NT2/D1 (cell line): ENCODE measurements at regions not wholly inside any gene's neighbourhood (a gene's known extent, or its start where the extent isn't known, plus 50 kb on each side); places are given as distances from the start of the nearest gene placed in this dataset.

ENCODE experiments used
- DNase-seq: peaks from one replicate; pipeline ENCODE4 v3.0.0-alpha.2; 2011; ENCODE audit warnings: low read depth, low spot score
- H3K27me3 ChIP-seq: 2 replicates; pipeline ENCODE4 v1.6.0; 2011; ENCODE audit warnings: mild to moderate bottlenecking; ENCODE audit not compliant: insufficient read length, insufficient read depth
- H3K36me3 ChIP-seq: 2 replicates; pipeline ENCODE4 v1.6.1; 2011; ENCODE audit warnings: mild to moderate bottlenecking, low read length, mixed read lengths; ENCODE audit not compliant: insufficient read depth, insufficient read length
- H3K4me1 ChIP-seq: 2 replicates; pipeline ENCODE4 v1.5.1; 2011; ENCODE audit not compliant: insufficient read depth, insufficient read length
- H3K4me3 ChIP-seq: 2 replicates; pipeline ENCODE4 v1.5.1; 2011; ENCODE audit warnings: low read depth; ENCODE audit not compliant: insufficient read length
- H3K9ac ChIP-seq: 2 replicates; pipeline ENCODE4 v1.6.0; 2011; ENCODE audit warnings: low read depth; ENCODE audit not compliant: insufficient read length
- H3K9me3 ChIP-seq: 2 replicates; pipeline ENCODE4 v1.5.1; 2011; ENCODE audit warnings: mild to moderate bottlenecking, low read length; ENCODE audit not compliant: insufficient read depth
- SUZ12 ChIP-seq: IDR thresholded peaks from 2 replicates; pipeline ENCODE4 v1.6.1; 2011; ENCODE audit not compliant: insufficient read length, insufficient read depth; ENCODE audit errors: extremely low read depth
- YY1 ChIP-seq: IDR thresholded peaks from 2 replicates; pipeline ENCODE4 v1.6.1; 2011; ENCODE audit not compliant: insufficient read length, insufficient read depth
- ZNF274 ChIP-seq: IDR thresholded peaks from 2 replicates; pipeline ENCODE4 v1.6.1; 2011; ENCODE audit warnings: mild to moderate bottlenecking, low read depth, low read length

DNA sequence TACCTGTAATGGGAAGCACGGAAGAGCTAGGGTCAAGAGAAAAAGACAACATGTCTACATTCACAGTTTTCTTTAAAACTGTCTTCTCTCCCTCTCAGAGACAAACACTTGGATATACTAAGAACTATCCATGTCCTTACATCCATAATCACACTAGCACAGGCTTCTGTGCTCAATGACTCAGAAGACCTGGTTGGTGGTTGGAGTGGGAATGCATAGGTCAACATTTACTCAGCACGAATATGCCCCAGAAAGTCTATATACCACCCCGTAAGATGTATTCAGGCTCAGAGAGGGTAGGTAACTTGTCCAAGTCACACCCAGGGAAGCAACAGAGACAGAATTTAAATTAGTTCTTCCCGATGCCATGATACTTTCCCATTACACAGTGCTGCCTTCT is 891.1 kb downstream of the TUSC7 start:
- Histone ChIP-seq H3K4me1 (no peaks in the 10 kb centered on the region), H3K9ac (no peak overlapping the region)

GRCh38 chr3:117602058-117602644 is 892.6 kb downstream of the TUSC7 start:
- H3K27me3 ChIP-seq, result no peaks in the 10 kb centered on the region
- no peak overlapping the region for H3K9ac ChIP-seq
- no peaks in the 10 kb centered on the region for H3K36me3 ChIP-seq
- H3K9me3 ChIP-seq, result no peaks in the 10 kb centered on the region
- TF ChIP-seq SUZ12 (no peak), YY1 (no peak), ZNF274 (no peak)
- H3K4me3 ChIP-seq, result no peak overlapping the region
- H3K4me1 ChIP-seq, result no peaks in the 10 kb centered on the region
- DNase-seq, result no peak

More for the DNA sequence above, 891.1 kb downstream of the TUSC7 start:
- DNase-seq, result no peak
- H3K4me3 ChIP-seq, result no peak overlapping the region
- TF ChIP-seq ZNF274 (no peak), YY1 (no peak), SUZ12 (no peak)
- H3K9me3 ChIP-seq, result no peaks in the 10 kb centered on the region
- no peaks in the 10 kb centered on the region for H3K27me3 ChIP-seq
- H3K36me3 ChIP-seq, result no peaks in the 10 kb centered on the region

DNA sequence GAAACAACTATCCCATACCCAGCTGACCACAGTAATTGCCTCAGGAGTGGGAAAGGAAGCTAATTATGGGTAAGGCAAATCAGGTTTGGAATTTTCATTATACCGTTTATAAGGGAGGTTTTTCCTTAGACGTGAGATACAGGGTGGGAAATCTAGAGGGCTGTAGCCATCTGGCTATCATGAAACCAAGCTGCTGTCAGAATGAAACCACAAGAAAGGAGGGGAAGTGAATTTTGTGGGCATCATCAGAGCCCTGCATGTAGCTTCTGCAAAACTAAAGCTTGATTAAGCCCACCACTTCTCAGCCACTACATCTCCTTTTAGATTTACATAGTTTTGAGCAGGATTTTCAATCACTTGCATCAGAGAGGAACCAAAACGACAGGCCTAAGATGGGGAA is 893.5 kb downstream of the TUSC7 start:
- no peak overlapping the region for H3K9ac ChIP-seq
- no peaks in the 10 kb centered on the region for H3K27me3 ChIP-seq
- no peaks in the 10 kb centered on the region for H3K4me1 ChIP-seq
- TF ChIP-seq SUZ12, result no peak
- no peak for TF ChIP-seq ZNF274
- no peak for TF ChIP-seq YY1
- no peaks in the 10 kb centered on the region for H3K9me3 ChIP-seq
- no peaks in the 10 kb centered on the region for H3K36me3 ChIP-seq
- H3K4me3 ChIP-seq, result no peak overlapping the region
- DNase-seq, result no peak

DNA sequence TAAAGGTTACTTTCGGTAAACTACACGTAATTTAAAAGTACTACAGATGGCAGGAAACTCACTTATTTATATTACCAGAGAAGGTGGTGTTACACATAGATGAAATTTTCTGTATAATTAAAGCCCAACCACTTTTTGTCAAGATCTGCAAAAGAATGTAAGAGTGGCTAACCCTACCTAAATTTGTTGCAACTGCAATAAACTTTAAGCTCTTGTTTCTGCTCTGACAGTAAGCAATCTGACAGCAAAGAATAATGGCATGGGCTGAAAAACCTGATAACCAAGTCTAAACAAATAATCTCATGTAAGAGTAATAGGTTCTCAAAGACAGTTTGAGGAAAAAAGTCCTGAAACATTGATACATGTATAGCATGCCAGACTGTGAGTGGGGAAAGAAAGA is 897.3 kb downstream of the TUSC7 start:
- peaks cover 6% of the 10 kb centered on the region; the same call in 1 of the 2 replicates for H3K9me3 ChIP-seq
- no peaks in the 10 kb centered on the region for H3K4me1 ChIP-seq
- H3K4me3 ChIP-seq, result no peak overlapping the region
- no peaks in the 10 kb centered on the region for H3K27me3 ChIP-seq
- H3K36me3 ChIP-seq, result no peaks in the 10 kb centered on the region
- TF ChIP-seq SUZ12 (no peak), YY1 (no peak), ZNF274 (no peak)
- H3K9ac ChIP-seq, result no peak overlapping the region
- no peak for DNase-seq

- H3K27me3 ChIP-seq, result no peaks in the 10 kb centered on the region
- TF ChIP-seq YY1 (no peak), ZNF274 (no peak), SUZ12 (no peak)
- H3K4me3 ChIP-seq, result no peak overlapping the region
- no peaks in the 10 kb centered on the region for H3K4me1 ChIP-seq
- H3K9ac ChIP-seq, result no peak overlapping the region
- peaks cover 6% of the 10 kb centered on the region; the same call in 1 of the 2 replicates for H3K9me3 ChIP-seq
- H3K36me3 ChIP-seq, result no peaks in the 10 kb centered on the region
- DNase-seq, result no peak
Observed at GRCh38 chr3:117609330-117609729, 899.8 kb downstream of the TUSC7 start.

- no peak overlapping the region for H3K4me3 ChIP-seq
- H3K36me3 ChIP-seq, result no peaks in the 10 kb centered on the region
- DNase-seq, result no peak
- H3K4me1 ChIP-seq, result no peaks in the 10 kb centered on the region
- H3K9me3 ChIP-seq, result peaks cover 6% of the 10 kb centered on the region; the same call in 1 of the 2 replicates
- TF ChIP-seq YY1 (no peak), ZNF274 (no peak), SUZ12 (no peak)
- no peak overlapping the region for H3K9ac ChIP-seq
- H3K27me3 ChIP-seq, result no peaks in the 10 kb centered on the region
Observed at GRCh38 chr3:117610156-117610555, 900.6 kb downstream of the TUSC7 start.

- no peaks in the 10 kb centered on the region for H3K27me3 ChIP-seq
Observed at GRCh38 chr3:117611211-117611610, 901.6 kb downstream of the TUSC7 start.

DNA sequence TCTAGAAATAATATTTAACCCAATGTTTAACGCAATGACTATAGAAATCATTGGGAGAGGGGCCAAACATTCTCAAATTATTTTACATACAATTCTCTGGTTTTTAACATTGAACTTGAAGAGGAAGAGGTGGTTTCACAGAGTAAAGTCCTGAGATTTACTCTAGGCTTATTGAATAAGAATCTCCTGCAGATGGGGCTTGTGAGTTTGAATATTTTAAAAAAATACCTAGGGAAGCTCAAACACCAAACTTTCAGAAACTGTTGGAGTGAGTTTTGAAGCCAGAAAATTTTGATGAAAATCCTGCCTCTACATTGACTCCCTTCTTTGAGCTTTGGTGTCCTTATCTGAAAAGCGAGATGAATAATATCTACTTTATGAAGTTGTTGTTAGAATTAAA is 906.6 kb downstream of the TUSC7 start:
- Histone ChIP-seq H3K27me3 (no peaks in the 10 kb centered on the region), H3K4me1 (no peaks in the 10 kb centered on the region), H3K4me3 (no peak overlapping the region), H3K36me3 (no peaks in the 10 kb centered on the region), H3K9me3 (no peaks in the 10 kb centered on the region), H3K9ac (no peak overlapping the region)
- TF ChIP-seq ZNF274 (no peak), SUZ12 (no peak), YY1 (no peak)
- no peak for DNase-seq

More at GRCh38 chr3:117611211-117611610, 901.6 kb downstream of the TUSC7 start:
- Histone ChIP-seq H3K4me1 (no peaks in the 10 kb centered on the region), H3K9ac (no peak overlapping the region), H3K36me3 (no peaks in the 10 kb centered on the region), H3K4me3 (no peak overlapping the region), H3K9me3 (peaks cover 6% of the 10 kb centered on the region; the same call in 1 of the 2 replicates)
- DNase-seq, result no peak
- no peak for TF ChIP-seq ZNF274
- no peak for TF ChIP-seq YY1
- no peak for TF ChIP-seq SUZ12
